Ishikawa (cell line): ENCODE measurements at regions not wholly inside any gene's neighbourhood (a gene's known extent, or its start where the extent isn't known, plus 50 kb on each side); places are given as distances from the start of the nearest gene placed in this dataset.

Experiments
- CEBPB ChIP-seq: IDR thresholded peaks from 2 replicates; pipeline ENCODE4 v1.6.1; 2012
- CREB1 ChIP-seq: IDR thresholded peaks from 2 replicates; pipeline ENCODE4 v1.6.1; 2012; ENCODE audit warnings: low read depth
- EGR1 ChIP-seq: IDR thresholded peaks from 2 replicates; pipeline ENCODE4 v1.6.1; 2012
- EP300 ChIP-seq: IDR thresholded peaks from 2 replicates; pipeline ENCODE4 v1.6.1; 2012; ENCODE audit warnings: borderline replicate concordance
- FOXM1 ChIP-seq: IDR thresholded peaks from 2 replicates; pipeline ENCODE4 v1.6.1; 2012; ENCODE audit warnings: low read depth, borderline replicate concordance
- NFIC ChIP-seq: IDR thresholded peaks from 2 replicates; pipeline ENCODE4 v1.6.1; 2012
- RAD21 ChIP-seq: IDR thresholded peaks from 2 replicates; pipeline ENCODE4 v1.6.1; 2012; ENCODE audit warnings: low read depth
- TAF1 ChIP-seq: IDR thresholded peaks from 2 replicates; pipeline ENCODE4 v1.6.1; 2012; ENCODE audit warnings: low read depth, mild to moderate bottlenecking
- TCF12 ChIP-seq: IDR thresholded peaks from 2 replicates; pipeline ENCODE4 v1.6.1; 2012; ENCODE audit warnings: low read depth
- TEAD4 ChIP-seq: IDR thresholded peaks from 2 replicates; pipeline ENCODE4 v1.6.1; 2012
- YY1 ChIP-seq: IDR thresholded peaks from 2 replicates; pipeline ENCODE4 v1.6.1; 2012; ENCODE audit warnings: low read depth
- TF ChIP-seq, protein P1 (sequence below): IDR thresholded peaks from 2 replicates; pipeline ENCODE4 v1.6.1; 2012; ENCODE audit warnings: low read depth, mild to moderate bottlenecking
- TF ChIP-seq, protein P2 (sequence below): IDR thresholded peaks from 2 replicates; pipeline ENCODE4 v1.6.1; 2012
- TF ChIP-seq, protein P3 (sequence below): IDR thresholded peaks from 2 replicates; pipeline ENCODE4 v1.6.1; 2012

DNA sequence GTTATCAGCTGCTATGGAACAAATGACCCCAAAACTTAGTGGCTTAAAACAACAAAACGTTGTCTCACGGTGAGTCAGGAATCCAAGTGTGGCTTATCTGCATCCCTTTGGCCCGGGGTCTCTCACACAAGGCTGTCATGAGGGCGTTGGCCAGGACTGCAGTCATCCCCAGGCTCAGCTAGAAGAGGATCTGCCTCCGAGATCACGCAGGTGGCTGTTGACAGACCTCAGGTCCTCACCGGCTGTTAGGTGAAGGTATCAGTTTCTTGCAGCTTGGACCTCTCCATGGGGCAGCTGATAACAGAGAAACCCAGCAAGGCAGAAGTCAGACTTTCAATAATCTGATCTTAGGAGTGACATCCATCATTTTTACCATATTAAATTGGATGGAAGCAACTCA lies 52.7 kb upstream of the SYT6 start:
- TF ChIP-seq CREB1, result no peak
- TF ChIP-seq FOXM1, result no peak
- no peak for TF ChIP-seq CEBPB
- TF ChIP-seq RAD21, result no peak
- TF ChIP-seq, protein P1, sequence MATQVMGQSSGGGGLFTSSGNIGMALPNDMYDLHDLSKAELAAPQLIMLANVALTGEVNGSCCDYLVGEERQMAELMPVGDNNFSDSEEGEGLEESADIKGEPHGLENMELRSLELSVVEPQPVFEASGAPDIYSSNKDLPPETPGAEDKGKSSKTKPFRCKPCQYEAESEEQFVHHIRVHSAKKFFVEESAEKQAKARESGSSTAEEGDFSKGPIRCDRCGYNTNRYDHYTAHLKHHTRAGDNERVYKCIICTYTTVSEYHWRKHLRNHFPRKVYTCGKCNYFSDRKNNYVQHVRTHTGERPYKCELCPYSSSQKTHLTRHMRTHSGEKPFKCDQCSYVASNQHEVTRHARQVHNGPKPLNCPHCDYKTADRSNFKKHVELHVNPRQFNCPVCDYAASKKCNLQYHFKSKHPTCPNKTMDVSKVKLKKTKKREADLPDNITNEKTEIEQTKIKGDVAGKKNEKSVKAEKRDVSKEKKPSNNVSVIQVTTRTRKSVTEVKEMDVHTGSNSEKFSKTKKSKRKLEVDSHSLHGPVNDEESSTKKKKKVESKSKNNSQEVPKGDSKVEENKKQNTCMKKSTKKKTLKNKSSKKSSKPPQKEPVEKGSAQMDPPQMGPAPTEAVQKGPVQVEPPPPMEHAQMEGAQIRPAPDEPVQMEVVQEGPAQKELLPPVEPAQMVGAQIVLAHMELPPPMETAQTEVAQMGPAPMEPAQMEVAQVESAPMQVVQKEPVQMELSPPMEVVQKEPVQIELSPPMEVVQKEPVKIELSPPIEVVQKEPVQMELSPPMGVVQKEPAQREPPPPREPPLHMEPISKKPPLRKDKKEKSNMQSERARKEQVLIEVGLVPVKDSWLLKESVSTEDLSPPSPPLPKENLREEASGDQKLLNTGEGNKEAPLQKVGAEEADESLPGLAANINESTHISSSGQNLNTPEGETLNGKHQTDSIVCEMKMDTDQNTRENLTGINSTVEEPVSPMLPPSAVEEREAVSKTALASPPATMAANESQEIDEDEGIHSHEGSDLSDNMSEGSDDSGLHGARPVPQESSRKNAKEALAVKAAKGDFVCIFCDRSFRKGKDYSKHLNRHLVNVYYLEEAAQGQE, result no peak
- no peak for TF ChIP-seq TCF12
- TF ChIP-seq, protein P2, sequence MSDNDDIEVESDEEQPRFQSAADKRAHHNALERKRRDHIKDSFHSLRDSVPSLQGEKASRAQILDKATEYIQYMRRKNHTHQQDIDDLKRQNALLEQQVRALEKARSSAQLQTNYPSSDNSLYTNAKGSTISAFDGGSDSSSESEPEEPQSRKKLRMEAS, result no peak
- no peak for TF ChIP-seq EP300
- no peak for TF ChIP-seq TEAD4
- no peak for TF ChIP-seq TAF1
- TF ChIP-seq YY1, result no peak
- no peak for TF ChIP-seq EGR1
- TF ChIP-seq, protein P3, sequence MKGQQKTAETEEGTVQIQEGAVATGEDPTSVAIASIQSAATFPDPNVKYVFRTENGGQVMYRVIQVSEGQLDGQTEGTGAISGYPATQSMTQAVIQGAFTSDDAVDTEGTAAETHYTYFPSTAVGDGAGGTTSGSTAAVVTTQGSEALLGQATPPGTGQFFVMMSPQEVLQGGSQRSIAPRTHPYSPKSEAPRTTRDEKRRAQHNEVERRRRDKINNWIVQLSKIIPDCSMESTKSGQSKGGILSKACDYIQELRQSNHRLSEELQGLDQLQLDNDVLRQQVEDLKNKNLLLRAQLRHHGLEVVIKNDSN, result no peak
- TF ChIP-seq NFIC, result no peak
